ENCODE measurements at regions not wholly inside any gene's neighbourhood (a gene's known extent, or its start where the extent isn't known, plus 50 kb on each side); places are given as distances from the start of the nearest gene placed in this dataset.

DNA sequence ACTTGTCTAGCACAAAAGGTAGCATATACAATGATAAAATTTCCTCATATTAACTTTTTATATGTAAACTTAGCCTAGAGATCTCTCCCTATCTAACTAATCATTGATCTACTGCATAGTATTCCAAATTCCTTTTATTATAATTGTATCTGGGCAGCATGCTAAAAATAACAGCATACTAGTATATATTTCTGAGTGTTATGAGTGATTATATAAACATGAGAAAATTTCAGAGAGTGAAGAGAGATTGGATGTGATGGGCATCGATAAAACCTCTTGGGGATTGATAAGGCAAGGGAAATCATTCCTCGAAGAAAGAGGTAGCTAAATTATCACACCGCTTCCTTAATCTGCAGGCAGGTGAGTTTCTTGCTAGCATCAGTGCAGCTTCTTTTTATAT lies 158.2 kb downstream of the HMHB1 start:
- Histone ChIP-seq H3K4me2 (ENCODE audit: control insufficient read depth, insufficient read depth) (no peak overlapping the region), H3K27ac (ENCODE audit: control insufficient read depth, insufficient read depth) (no peak overlapping the region), H3K4me1 (ENCODE audit: control insufficient read depth, insufficient read depth, low read length) (no peaks in the 10 kb centered on the region), H3K9me3 (replicated peaks; ENCODE audit: control insufficient read depth, insufficient read depth, low read length) (no peaks in the 10 kb centered on the region), H3K9ac (ENCODE audit: control insufficient read depth, insufficient read depth, low read length) (no peak overlapping the region), H3K27me3 (replicated peaks in 1 of 2; ENCODE audit: control insufficient read depth in 2 of 2, insufficient read depth in 2 of 2, low read length in 1 of 2) (no peaks in the 10 kb centered on the region; a peak in 1 of 4 replicates), H3K4me3 (no peak overlapping the region), H3K79me2 (ENCODE audit: control insufficient read depth, insufficient read depth, low read length) (no peaks in the 10 kb centered on the region), H2AFZ (ENCODE audit: control insufficient read depth, low read depth, low read length) (no peak overlapping the region), H4K20me1 (ENCODE audit: control insufficient read depth, insufficient read depth) (no peaks in the 10 kb centered on the region), H3K36me3 (ENCODE audit: control insufficient read depth in 2 of 2, insufficient read depth in 2 of 2, low read length in 1 of 2) (no peaks in the 10 kb centered on the region)
- no peak for ATAC-seq
- in situ Hi-C loops (cut with MboI) (no loop called here), intact Hi-C loops (cut with micrococcal nuclease; ENCODE audit: unreplicated experiment) (no loop called here)
- 83% methylated on average over 3 of the region's 3 CpGs for WGBS (ENCODE audit: insufficient coverage, insufficient replicate concordance, low lambda C conversion rate, missing lambda C conversion rate)
- no TSS peak for BruUV-seq (replicated peaks)
- TF ChIP-seq CBFB (IDR thresholded peaks at IDR 0.05; ENCODE audit: low read depth): no peak
- TF ChIP-seq, protein P1, sequence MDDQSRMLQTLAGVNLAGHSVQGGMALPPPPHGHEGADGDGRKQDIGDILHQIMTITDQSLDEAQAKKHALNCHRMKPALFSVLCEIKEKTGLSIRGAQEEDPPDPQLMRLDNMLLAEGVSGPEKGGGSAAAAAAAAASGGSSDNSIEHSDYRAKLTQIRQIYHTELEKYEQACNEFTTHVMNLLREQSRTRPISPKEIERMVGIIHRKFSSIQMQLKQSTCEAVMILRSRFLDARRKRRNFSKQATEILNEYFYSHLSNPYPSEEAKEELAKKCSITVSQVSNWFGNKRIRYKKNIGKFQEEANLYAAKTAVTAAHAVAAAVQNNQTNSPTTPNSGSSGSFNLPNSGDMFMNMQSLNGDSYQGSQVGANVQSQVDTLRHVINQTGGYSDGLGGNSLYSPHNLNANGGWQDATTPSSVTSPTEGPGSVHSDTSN (IDR thresholded peaks at IDR 0.05; ENCODE audit: insufficient replicate concordance, low read depth, low read length): no peak
- no peak for TF ChIP-seq NR2C2 (IDR thresholded peaks at IDR 0.05; ENCODE audit: borderline replicate concordance, control insufficient read depth, insufficient read length, low read depth)
- TF ChIP-seq YBX1 (IDR thresholded peaks at IDR 0.05): no peak
- TF ChIP-seq KAT2A (conservative IDR thresholded peaks at IDR 0.05; ENCODE audit: control insufficient read depth, low read depth, low read length): no peak
- TF ChIP-seq SIN3A (IDR thresholded peaks at IDR 0.05; ENCODE audit: low read depth, low read length): no peak
- TF ChIP-seq, protein P2, sequence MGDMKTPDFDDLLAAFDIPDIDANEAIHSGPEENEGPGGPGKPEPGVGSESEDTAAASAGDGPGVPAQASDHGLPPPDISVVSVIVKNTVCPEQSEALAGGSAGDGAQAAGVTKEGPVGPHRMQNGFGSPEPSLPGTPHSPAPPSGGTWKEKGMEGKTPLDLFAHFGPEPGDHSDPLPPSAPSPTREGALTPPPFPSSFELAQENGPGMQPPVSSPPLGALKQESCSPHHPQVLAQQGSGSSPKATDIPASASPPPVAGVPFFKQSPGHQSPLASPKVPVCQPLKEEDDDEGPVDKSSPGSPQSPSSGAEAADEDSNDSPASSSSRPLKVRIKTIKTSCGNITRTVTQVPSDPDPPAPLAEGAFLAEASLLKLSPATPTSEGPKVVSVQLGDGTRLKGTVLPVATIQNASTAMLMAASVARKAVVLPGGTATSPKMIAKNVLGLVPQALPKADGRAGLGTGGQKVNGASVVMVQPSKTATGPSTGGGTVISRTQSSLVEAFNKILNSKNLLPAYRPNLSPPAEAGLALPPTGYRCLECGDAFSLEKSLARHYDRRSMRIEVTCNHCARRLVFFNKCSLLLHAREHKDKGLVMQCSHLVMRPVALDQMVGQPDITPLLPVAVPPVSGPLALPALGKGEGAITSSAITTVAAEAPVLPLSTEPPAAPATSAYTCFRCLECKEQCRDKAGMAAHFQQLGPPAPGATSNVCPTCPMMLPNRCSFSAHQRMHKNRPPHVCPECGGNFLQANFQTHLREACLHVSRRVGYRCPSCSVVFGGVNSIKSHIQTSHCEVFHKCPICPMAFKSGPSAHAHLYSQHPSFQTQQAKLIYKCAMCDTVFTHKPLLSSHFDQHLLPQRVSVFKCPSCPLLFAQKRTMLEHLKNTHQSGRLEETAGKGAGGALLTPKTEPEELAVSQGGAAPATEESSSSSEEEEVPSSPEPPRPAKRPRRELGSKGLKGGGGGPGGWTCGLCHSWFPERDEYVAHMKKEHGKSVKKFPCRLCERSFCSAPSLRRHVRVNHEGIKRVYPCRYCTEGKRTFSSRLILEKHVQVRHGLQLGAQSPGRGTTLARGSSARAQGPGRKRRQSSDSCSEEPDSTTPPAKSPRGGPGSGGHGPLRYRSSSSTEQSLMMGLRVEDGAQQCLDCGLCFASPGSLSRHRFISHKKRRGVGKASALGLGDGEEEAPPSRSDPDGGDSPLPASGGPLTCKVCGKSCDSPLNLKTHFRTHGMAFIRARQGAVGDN (IDR thresholded peaks at IDR 0.05): no peak
- no peak for TF ChIP-seq POLR2AphosphoS5 (IDR thresholded peaks at IDR 0.05; ENCODE audit: low read length)
- no peak for TF ChIP-seq BCL11A (IDR thresholded peaks at IDR 0.05; ENCODE audit: low read depth, low read length)
- TF ChIP-seq KDM1A (IDR thresholded peaks at IDR 0.05; ENCODE audit: borderline replicate concordance): no peak
- no peak for TF ChIP-seq NR2C1 (IDR thresholded peaks at IDR 0.05)
- TF ChIP-seq DPF2 (IDR thresholded peaks at IDR 0.05): no peak
- no peak for TF ChIP-seq HDAC2 (IDR thresholded peaks at IDR 0.05)
- TF ChIP-seq, protein P3, sequence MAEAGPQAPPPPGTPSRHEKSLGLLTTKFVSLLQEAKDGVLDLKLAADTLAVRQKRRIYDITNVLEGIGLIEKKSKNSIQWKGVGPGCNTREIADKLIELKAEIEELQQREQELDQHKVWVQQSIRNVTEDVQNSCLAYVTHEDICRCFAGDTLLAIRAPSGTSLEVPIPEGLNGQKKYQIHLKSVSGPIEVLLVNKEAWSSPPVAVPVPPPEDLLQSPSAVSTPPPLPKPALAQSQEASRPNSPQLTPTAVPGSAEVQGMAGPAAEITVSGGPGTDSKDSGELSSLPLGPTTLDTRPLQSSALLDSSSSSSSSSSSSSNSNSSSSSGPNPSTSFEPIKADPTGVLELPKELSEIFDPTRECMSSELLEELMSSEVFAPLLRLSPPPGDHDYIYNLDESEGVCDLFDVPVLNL (IDR thresholded peaks at IDR 0.05; ENCODE audit: low read depth, low read length): no peak
- no peak for FAIRE-seq
- no peak for DNase-seq (ENCODE audit: low read depth, low spot score)
- CTCF ChIA-PET: interaction anchor here (1.0 to 2.9 kb wide), 9 partner anchors 8 to 1048 kb away, joined by 3 to 34 read pairs (median 3); partner anchors contain the start of genes KCTD16 and YIPF5
- POLR2A ChIA-PET: interaction anchor here (0.7 kb wide), 1 partner anchor 141 kb away, joined by 3 read pairs; no protein-coding TSS in a partner anchor
- SMC1A ChIA-PET (ENCODE audit: uncharacterized antibody, unreplicated experiment): interaction anchor here (1.1 to 4.5 kb wide), 11 partner anchors 9 to 1049 kb away, joined by 3 to 34 read pairs (median 5); no protein-coding TSS in a partner anchor
- RAD21 ChIA-PET (ENCODE audit: unreplicated experiment): interaction anchor here (0.7 to 3.4 kb wide), 6 partner anchors 9 to 1048 kb away, joined by 3 to 23 read pairs (median 3); no protein-coding TSS in a partner anchor

All from GM12878 (cell line).